BE2C (cell line): ENCODE measurements at regions not wholly inside any gene's neighbourhood (a gene's known extent, or its start where the extent isn't known, plus 50 kb on each side); places are given as distances from the start of the nearest gene placed in this dataset.

Experiments
- DNase-seq: peaks from one replicate; pipeline ENCODE4 v3.0.0-alpha.2; 2020
- H3K27me3 ChIP-seq: fragments of 250-450 bp; sonication (Bioruptor Pico); 2 replicates; pipeline ENCODE4 v1.5.1; 2020; ENCODE audit warnings: mild to moderate bottlenecking
- H3K36me3 ChIP-seq: fragments of 250-450 bp; sonication (Bioruptor Pico); 2 replicates; pipeline ENCODE4 v1.5.1; 2020; ENCODE audit warnings: mild to moderate bottlenecking
- H3K4me1 ChIP-seq: fragments of 250-450 bp; sonication (Bioruptor Pico); 2 replicates; pipeline ENCODE4 v1.5.1; 2020
- H3K4me3 ChIP-seq: 2 replicates; pipeline ENCODE4 v1.5.1; 2011; ENCODE audit warnings: low read depth, low read length
- H3K9me3 ChIP-seq: fragments of 250-450 bp; sonication (Bioruptor Pico); 2 replicates; pipeline ENCODE4 v1.5.1; 2020
- CTCF ChIP-seq: IDR thresholded peaks from 2 replicates; pipeline ENCODE4 v1.5.1; 2012; ENCODE audit warnings: mild to moderate bottlenecking, low read depth, low read length

- Histone ChIP-seq H3K36me3 (no peaks in the 10 kb centered on the region), H3K27me3 (no peaks in the 10 kb centered on the region), H3K4me1 (no peaks in the 10 kb centered on the region), H3K9me3 (no peaks in the 10 kb centered on the region), H3K4me3 (no peak overlapping the region)
- TF ChIP-seq CTCF = no peak
- DNase-seq = no peak
Observed at GRCh38 chr18:27899893-27900292, 277.0 kb downstream of the CDH2 start.

GRCh38 chr18:27894746-27895145 lies 282.2 kb downstream of the CDH2 start:
- TF ChIP-seq CTCF = no peak
- H3K9me3 ChIP-seq = no peaks in the 10 kb centered on the region
- no peaks in the 10 kb centered on the region; the same call in 1 of the 2 replicates for H3K4me1 ChIP-seq
- H3K4me3 ChIP-seq = no peak overlapping the region
- no peaks in the 10 kb centered on the region for H3K27me3 ChIP-seq
- no peaks in the 10 kb centered on the region for H3K36me3 ChIP-seq
- DNase-seq = no peak

GRCh38 chr18:27887711-27888495 lies 289.0 kb downstream of the CDH2 start:
- Histone ChIP-seq H3K9me3 (no peaks in the 10 kb centered on the region), H3K4me1 (no peaks in the 10 kb centered on the region), H3K4me3 (no peak overlapping the region), H3K27me3 (no peaks in the 10 kb centered on the region), H3K36me3 (no peaks in the 10 kb centered on the region)
- TF ChIP-seq CTCF = no peak
- no peak for DNase-seq

GRCh38 chr18:27887287-27887686 lies 289.6 kb downstream of the CDH2 start:
- H3K4me3 ChIP-seq = no peak overlapping the region
- DNase-seq = no peak
- H3K4me1 ChIP-seq = no peaks in the 10 kb centered on the region
- H3K27me3 ChIP-seq = no peaks in the 10 kb centered on the region
- no peaks in the 10 kb centered on the region for H3K36me3 ChIP-seq
- H3K9me3 ChIP-seq = no peaks in the 10 kb centered on the region
- TF ChIP-seq CTCF = no peak

GRCh38 chr18:27879540-27879939 lies 297.4 kb downstream of the CDH2 start:
- Histone ChIP-seq H3K27me3 (no peaks in the 10 kb centered on the region), H3K36me3 (no peaks in the 10 kb centered on the region), H3K4me3 (no peak overlapping the region), H3K9me3 (no peaks in the 10 kb centered on the region), H3K4me1 (no peaks in the 10 kb centered on the region)
- TF ChIP-seq CTCF = no peak
- DNase-seq = no peak

- no peaks in the 10 kb centered on the region for H3K36me3 ChIP-seq
- no peaks in the 10 kb centered on the region for H3K4me1 ChIP-seq
- no peak for TF ChIP-seq CTCF
- DNase-seq = no peak
- no peaks in the 10 kb centered on the region for H3K27me3 ChIP-seq
- H3K4me3 ChIP-seq = no peak overlapping the region
- H3K9me3 ChIP-seq = no peaks in the 10 kb centered on the region
Observed at GRCh38 chr18:27871726-27872125, 305.2 kb downstream of the CDH2 start.
